GM12872 (cell line): ENCODE measurements at regions not wholly inside any gene's neighbourhood (a gene's known extent, or its start where the extent isn't known, plus 50 kb on each side); places are given as distances from the start of the nearest gene placed in this dataset.

Experiments
- CTCF ChIP-seq: IDR thresholded peaks from 3 replicates; pipeline ENCODE4 v1.5.1; 2011; ENCODE audit warnings: low read depth, mild to moderate bottlenecking, low read length, moderate library complexity; ENCODE audit not compliant: insufficient read depth

GRCh38 chr4:81714291-81714690 lies 242.6 kb upstream of the RASGEF1B start:
- no peak for TF ChIP-seq CTCF

- no peak for TF ChIP-seq CTCF
Measured at GRCh38 chr4:81712714-81713113, 241.0 kb upstream of the RASGEF1B start.

GRCh38 chr4:81704461-81704860 lies 232.8 kb upstream of the RASGEF1B start:
- TF ChIP-seq CTCF, result no peak

- TF ChIP-seq CTCF, result no peak
Measured at GRCh38 chr4:81700189-81700588, 228.5 kb upstream of the RASGEF1B start.

- TF ChIP-seq CTCF, result no peak
Measured at GRCh38 chr4:81698538-81699296, 227.0 kb upstream of the RASGEF1B start.

- no peak for TF ChIP-seq CTCF
Measured at GRCh38 chr4:81694176-81694913, 222.6 kb upstream of the RASGEF1B start.

GRCh38 chr4:81690871-81691270 lies 219.2 kb upstream of the RASGEF1B start:
- no peak for TF ChIP-seq CTCF
